Fibroblast of lung (primary cell): ENCODE measurements at regions not wholly inside any gene's neighbourhood (a gene's known extent, or its start where the extent isn't known, plus 50 kb on each side); places are given as distances from the start of the nearest gene placed in this dataset.

Experiments
- EZH2 ChIP-seq: IDR thresholded peaks from 2 replicates; pipeline ENCODE4 v1.5.1; 2012; ENCODE audit warnings: low read length, control low read depth, mild to moderate bottlenecking; ENCODE audit errors: missing control alignments
- TF ChIP-seq, protein P1 (sequence below), 2 donors: IDR thresholded peaks in 1 of 2; conservative IDR thresholded peaks in 1 of 2; 1 replicate in 1 of 2; 2 replicates in 1 of 2; pipeline ENCODE4 v1.5.1; 2011 to 2012; ENCODE audit warnings: low read length in 2 of 2, control low read depth in 1 of 2, inconsistent platforms in 1 of 2, low read depth in 1 of 2, mild to moderate bottlenecking in 1 of 2

DNA sequence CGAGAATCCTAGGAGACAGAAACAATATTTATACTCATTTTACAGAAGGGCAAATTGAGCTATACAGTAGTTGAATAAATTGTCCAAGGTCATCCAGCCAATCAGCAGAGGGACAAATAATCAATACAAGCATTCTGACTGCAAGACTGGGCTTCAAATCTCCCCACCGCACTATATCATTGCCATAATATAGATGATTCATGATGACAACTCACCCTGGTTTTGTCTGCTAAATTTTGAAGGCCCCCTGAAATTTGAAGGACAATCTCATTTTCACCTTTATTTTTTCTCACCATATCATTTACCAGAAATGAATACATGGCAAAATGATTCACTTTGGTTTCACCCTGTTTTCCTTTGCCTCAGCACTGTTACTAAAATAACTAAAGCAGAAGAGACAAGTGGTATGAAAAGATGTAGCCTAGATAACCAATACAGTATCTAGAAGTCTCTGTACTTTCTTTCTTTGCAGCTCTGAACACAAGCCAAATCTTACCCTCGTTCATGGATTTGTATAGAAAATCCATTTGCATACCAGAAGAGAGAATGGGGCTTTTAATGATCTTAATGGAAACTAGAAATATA is 292.5 kb downstream of the TTLL7 start:
- TF ChIP-seq, protein P1, sequence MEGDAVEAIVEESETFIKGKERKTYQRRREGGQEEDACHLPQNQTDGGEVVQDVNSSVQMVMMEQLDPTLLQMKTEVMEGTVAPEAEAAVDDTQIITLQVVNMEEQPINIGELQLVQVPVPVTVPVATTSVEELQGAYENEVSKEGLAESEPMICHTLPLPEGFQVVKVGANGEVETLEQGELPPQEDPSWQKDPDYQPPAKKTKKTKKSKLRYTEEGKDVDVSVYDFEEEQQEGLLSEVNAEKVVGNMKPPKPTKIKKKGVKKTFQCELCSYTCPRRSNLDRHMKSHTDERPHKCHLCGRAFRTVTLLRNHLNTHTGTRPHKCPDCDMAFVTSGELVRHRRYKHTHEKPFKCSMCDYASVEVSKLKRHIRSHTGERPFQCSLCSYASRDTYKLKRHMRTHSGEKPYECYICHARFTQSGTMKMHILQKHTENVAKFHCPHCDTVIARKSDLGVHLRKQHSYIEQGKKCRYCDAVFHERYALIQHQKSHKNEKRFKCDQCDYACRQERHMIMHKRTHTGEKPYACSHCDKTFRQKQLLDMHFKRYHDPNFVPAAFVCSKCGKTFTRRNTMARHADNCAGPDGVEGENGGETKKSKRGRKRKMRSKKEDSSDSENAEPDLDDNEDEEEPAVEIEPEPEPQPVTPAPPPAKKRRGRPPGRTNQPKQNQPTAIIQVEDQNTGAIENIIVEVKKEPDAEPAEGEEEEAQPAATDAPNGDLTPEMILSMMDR (conservative IDR thresholded peaks at IDR 0.05 in 1 of 2, IDR thresholded peaks at IDR 0.05 in 1 of 2; ENCODE audit: low read depth in 1 of 2, low read length in 2 of 2): no peak
- TF ChIP-seq EZH2: no peak
